Esophagus squamous epithelium (tissue), 5 donors: ENCODE measurements at regions not wholly inside any gene's neighbourhood (a gene's known extent, or its start where the extent isn't known, plus 50 kb on each side); places are given as distances from the start of the nearest gene placed in this dataset.

Experiments used
- DNase-seq: peaks from one replicate; lab custom pipeline; 2025; lab: John Stamatoyannopoulos, UW
- H3K27ac ChIP-seq, 4 donors: fragments of 200-600 bp; sonication (generic); one replicate each; pipeline ENCODE4 v1.5.1; 2016 to 2019; ENCODE audit warnings: mild to moderate bottlenecking in 1 of 4
- H3K27me3 ChIP-seq, 4 donors: fragments of 200-600 bp; sonication (generic); 1 replicate in 3 of 4; 2 replicates in 1 of 4; pipeline versions ENCODE4 v1.5.1 to v1.6.0; 2017 to 2021; ENCODE audit warnings: antibody characterized with exemption in 1 of 4
- H3K36me3 ChIP-seq, 3 donors: fragments of 200-600 bp; sonication (generic); one replicate each; pipeline ENCODE4 v1.5.1; 2016 to 2019
- H3K4me1 ChIP-seq, 3 donors: fragments of 200-600 bp; sonication (generic); one replicate each; pipeline ENCODE4 v1.5.1; 2017 to 2019
- H3K4me3 ChIP-seq, 4 donors: fragments of 200-600 bp; sonication (generic); 1 replicate in 3 of 4; 2 replicates in 1 of 4; pipeline ENCODE4 v1.5.1; 2016 to 2019; ENCODE audit warnings: mild to moderate bottlenecking in 2 of 4, moderate library complexity in 1 of 4
- H3K9me3 ChIP-seq, 3 donors: fragments of 200-600 bp; sonication (generic); one replicate each; pipeline ENCODE4 v1.5.1; 2016 to 2019
- CTCF ChIP-seq, 6 experiments: fragments of 450-650 bp in 4 of 6; fragments of 200-600 bp in 2 of 6; sonication (generic) in 2 of 6; IDR thresholded peaks; one replicate each; pipeline ENCODE4 v1.5.1; 2016 to 2019; ENCODE audit warnings: antibody characterized with exemption in 6 of 6, mild to moderate bottlenecking in 4 of 6, moderate library complexity in 4 of 6
- POLR2A ChIP-seq, 4 donors: fragments of 450-650 bp; IDR thresholded peaks; one replicate each; pipeline ENCODE4 v1.6.1; 2017; ENCODE audit warnings: antibody characterized with exemption in 4 of 4, mild to moderate bottlenecking in 4 of 4, moderate library complexity in 3 of 4
- WGBS, 2 donors: methylation state at CpG; one replicate each; pipeline ENCODE4 v1.1.5; 2018; 5-methylcytosine and 5-hydroxymethylcytosine counted together
- intact Hi-C: fragments of 100-400 bp; cut with DNase I; formaldehyde crosslinking; loops from one replicate; pipeline ENCODE4 v1.15.0; 2022
- donor health status: DM: yes; HTN: yes; CAD: no.

DNA sequence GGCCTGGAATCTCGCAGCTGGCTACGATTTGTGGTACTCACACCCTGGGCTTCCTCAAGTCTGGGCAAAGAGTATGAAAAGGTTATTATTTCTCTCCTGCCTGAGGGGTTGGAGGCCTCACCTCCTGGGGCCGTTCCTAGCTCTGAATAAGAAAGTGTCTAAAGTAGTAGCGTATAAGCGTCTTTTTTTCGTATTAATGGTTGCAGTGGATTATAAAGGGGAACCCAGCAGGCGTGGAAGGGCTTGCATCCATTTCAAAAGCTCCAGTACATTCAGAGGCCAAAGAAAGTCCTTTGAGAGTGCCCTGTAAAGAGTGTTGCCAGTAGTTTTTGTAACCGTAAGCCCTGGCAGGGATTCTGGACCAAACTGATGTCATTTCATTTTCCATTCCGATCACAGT, 72.2 kb upstream of the MPHOSPH6 start:
- no peak for TF ChIP-seq POLR2A (IDR thresholded peaks at IDR 0.05)
- no peak for TF ChIP-seq CTCF (IDR thresholded peaks at IDR 0.05)
- Histone ChIP-seq H3K36me3 (no peaks in the 10 kb centered on the region), H3K4me1 (no peaks in the 10 kb centered on the region), H3K27ac (no peak overlapping the region), H3K9me3 (peaks cover 0 to 5% (median 0%) of the 10 kb centered on the region in 3 donors), H3K4me3 (no peak overlapping the region), H3K27me3 (peaks cover 0 to 5% (median 0%) of the 10 kb centered on the region in 4 donors)
- DNase-seq = no peak
- intact Hi-C loops = no loop called here
- 52 to 71% methylated on average over 9 of the region's 9 CpGs for WGBS, 2 donors

DNA sequence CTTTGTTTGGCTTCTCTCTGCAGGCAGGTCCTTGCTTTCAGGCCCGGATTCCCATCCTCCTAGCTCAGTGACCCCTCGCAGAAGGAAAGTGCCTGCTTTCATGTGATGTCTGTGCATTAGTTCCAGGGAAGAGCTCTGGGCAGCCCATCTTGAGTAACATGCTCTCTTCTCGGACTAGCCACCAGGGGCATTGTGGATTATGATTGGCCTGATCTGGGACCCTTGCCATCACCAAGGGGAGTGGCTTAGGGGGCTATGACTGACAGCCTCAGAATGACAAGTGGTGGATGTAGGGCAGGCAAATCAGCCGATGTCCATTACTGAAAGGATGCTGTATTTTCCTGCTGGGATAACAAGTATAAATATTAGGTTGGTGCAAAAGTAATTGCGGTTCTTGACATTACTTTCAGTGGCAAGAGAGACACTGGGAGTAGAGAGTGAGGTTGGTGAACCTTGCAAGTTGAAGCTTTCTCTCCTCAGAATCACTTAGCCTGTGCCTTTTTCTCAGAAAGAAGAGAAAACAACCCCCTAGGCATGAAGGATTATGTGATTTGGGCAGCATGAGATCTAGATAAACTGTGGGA, 71.5 kb upstream of the MPHOSPH6 start:
- Histone ChIP-seq H3K36me3 (no peaks in the 10 kb centered on the region), H3K4me1 (no peaks in the 10 kb centered on the region), H3K27ac (no peak overlapping the region), H3K27me3 (peaks cover 0 to 5% (median 0%) of the 10 kb centered on the region in 4 donors), H3K4me3 (no peak overlapping the region), H3K9me3 (peaks cover 0 to 5% (median 0%) of the 10 kb centered on the region in 3 donors)
- intact Hi-C loops = no loop called here
- WGBS, 2 donors = 72 to 90% methylated on average over 4 to 5 of the region's 5 CpGs
- DNase-seq = no peak
- TF ChIP-seq POLR2A (IDR thresholded peaks at IDR 0.05) (no peak), CTCF (IDR thresholded peaks at IDR 0.05) (no peak)

- 46 to 65% methylated on average over 2 of the region's 2 CpGs for WGBS, 2 donors
- peaks cover 0 to 5% (median 0%) of the 10 kb centered on the region in 3 donors for H3K9me3 ChIP-seq
- no peaks in the 10 kb centered on the region for H3K36me3 ChIP-seq
- no peak for DNase-seq
- TF ChIP-seq CTCF (IDR thresholded peaks at IDR 0.05) (no peak), POLR2A (IDR thresholded peaks at IDR 0.05) (no peak)
- intact Hi-C loops = no loop called here
- no peaks in the 10 kb centered on the region for H3K4me1 ChIP-seq
- peaks cover 0 to 5% (median 0%) of the 10 kb centered on the region in 4 donors for H3K27me3 ChIP-seq
- H3K27ac ChIP-seq = no peak overlapping the region
- H3K4me3 ChIP-seq = no peak overlapping the region
Measured at GRCh38 chr16:82240111-82240510, 70.1 kb upstream of the MPHOSPH6 start.

DNA sequence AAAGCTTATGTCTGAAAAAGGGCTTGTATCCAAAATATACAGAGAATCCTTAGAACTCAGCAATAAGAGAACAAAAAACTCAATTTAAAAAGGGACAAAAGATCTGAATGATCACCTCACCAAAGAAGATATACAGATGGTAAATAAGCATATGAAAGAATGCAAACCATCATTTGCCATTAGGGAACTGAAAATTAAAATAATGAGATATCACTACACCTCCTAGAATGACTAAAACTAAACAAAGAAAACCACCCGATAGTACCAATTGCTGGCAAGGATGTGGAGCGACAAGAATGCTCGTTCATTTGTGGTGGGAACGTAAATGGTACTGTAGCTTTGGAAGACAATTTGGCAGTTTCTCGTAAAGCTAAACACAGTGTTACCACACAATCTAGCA, 66.9 kb upstream of the MPHOSPH6 start:
- no peaks in the 10 kb centered on the region for H3K27me3 ChIP-seq
- no peak overlapping the region for H3K4me3 ChIP-seq
- H3K9me3 ChIP-seq = no peaks in the 10 kb centered on the region
- intact Hi-C loops = no loop called here
- H3K4me1 ChIP-seq = peaks cover 0 to under 1% (median 0%) of the 10 kb centered on the region in 3 donors
- TF ChIP-seq POLR2A (IDR thresholded peaks at IDR 0.05) (no peak), CTCF (IDR thresholded peaks at IDR 0.05) (no peak)
- WGBS, 2 donors = 52 to 71% methylated on average over 5 of the region's 5 CpGs
- no peak for DNase-seq
- H3K36me3 ChIP-seq = no peaks in the 10 kb centered on the region
- no peak overlapping the region for H3K27ac ChIP-seq

DNA sequence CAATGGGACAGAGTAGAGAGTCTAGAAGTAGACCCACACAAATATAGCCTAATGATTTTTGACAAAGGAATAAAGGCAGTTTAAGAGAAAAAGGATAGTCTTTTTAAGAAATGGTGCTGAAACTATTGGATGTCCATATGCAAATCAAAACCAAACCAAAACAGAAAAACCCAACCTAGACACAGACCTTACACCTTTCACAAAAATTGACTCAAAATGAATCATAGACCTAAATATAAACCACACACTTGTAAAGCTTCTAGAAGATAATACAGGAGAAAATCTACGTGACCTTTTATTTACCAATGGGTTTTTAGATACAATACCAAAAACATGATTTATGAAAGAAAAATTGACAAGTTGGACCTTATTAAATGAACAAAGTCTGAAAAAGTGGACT, 66.4 kb upstream of the MPHOSPH6 start:
- H3K4me1 ChIP-seq = peaks cover 0 to 5% (median 0%) of the 10 kb centered on the region in 3 donors
- no peak for DNase-seq
- intact Hi-C loops = no loop called here
- TF ChIP-seq CTCF (IDR thresholded peaks at IDR 0.05) (no peak), POLR2A (IDR thresholded peaks at IDR 0.05) (no peak)
- no peaks in the 10 kb centered on the region for H3K27me3 ChIP-seq
- 30 to 61% methylated on average over 1 of the region's 1 CpG for WGBS, 2 donors
- no peak overlapping the region for H3K27ac ChIP-seq
- H3K36me3 ChIP-seq = no peaks in the 10 kb centered on the region
- H3K9me3 ChIP-seq = no peaks in the 10 kb centered on the region
- no peak overlapping the region for H3K4me3 ChIP-seq
